Activated CD8-positive, alpha-beta T cell treated with anti-CD3 and anti-CD28 coated beads, Interleukin-2, amount 10 ng/mL, durations not matched to agents 7 days and 5 days (primary cell): ENCODE measurements at regions not wholly inside any gene's neighbourhood (a gene's known extent, or its start where the extent isn't known, plus 50 kb on each side); places are given as distances from the start of the nearest gene placed in this dataset.

Experiments
- ATAC-seq: fragments of 150-1000 bp; cut with Tn5 transposase; one replicate; pipeline ENCODE4 v1.10.0; 2021; ENCODE audit warnings: moderate library complexity
- CTCF ChIA-PET: fragments of 350-600 bp; sonication (Branson Sonifier 250); formaldehyde crosslinking; loops from one replicate; lab custom pipeline; 2021; ENCODE audit warnings: antibody characterized with exemption; lab: Charles Lee
- POLR2A ChIA-PET: fragments of 350-600 bp; sonication (Branson Sonifier 250); formaldehyde crosslinking; loops from one replicate; lab custom pipeline; 2021; ENCODE audit warnings: antibody characterized with exemption; lab: Charles Lee
- DNase-seq: peaks from one replicate; pipeline ENCODE4 v3.0.0-alpha.2; 2020
- H3K27ac Mint-ChIP-seq: one replicate; pipeline ENCODE4 v1.8.0; 2021; ENCODE audit warnings: mild to moderate bottlenecking, mixed read lengths
- H3K27me3 Mint-ChIP-seq: one replicate; pipeline ENCODE4 v1.8.0; 2021; ENCODE audit warnings: low read depth, mixed read lengths
- H3K36me3 Mint-ChIP-seq: one replicate; pipeline ENCODE4 v1.8.0; 2021; ENCODE audit warnings: low read depth, mixed read lengths
- H3K4me1 Mint-ChIP-seq: one replicate; pipeline ENCODE4 v1.8.0; 2021; ENCODE audit warnings: low read depth, mixed read lengths
- H3K4me3 Mint-ChIP-seq: one replicate; pipeline ENCODE4 v1.8.0; 2021; ENCODE audit warnings: mild to moderate bottlenecking, mixed read lengths
- H3K9me3 Mint-ChIP-seq: one replicate; pipeline ENCODE4 v1.8.0; 2022; ENCODE audit warnings: mixed read lengths; ENCODE audit not compliant: insufficient read depth

DNA sequence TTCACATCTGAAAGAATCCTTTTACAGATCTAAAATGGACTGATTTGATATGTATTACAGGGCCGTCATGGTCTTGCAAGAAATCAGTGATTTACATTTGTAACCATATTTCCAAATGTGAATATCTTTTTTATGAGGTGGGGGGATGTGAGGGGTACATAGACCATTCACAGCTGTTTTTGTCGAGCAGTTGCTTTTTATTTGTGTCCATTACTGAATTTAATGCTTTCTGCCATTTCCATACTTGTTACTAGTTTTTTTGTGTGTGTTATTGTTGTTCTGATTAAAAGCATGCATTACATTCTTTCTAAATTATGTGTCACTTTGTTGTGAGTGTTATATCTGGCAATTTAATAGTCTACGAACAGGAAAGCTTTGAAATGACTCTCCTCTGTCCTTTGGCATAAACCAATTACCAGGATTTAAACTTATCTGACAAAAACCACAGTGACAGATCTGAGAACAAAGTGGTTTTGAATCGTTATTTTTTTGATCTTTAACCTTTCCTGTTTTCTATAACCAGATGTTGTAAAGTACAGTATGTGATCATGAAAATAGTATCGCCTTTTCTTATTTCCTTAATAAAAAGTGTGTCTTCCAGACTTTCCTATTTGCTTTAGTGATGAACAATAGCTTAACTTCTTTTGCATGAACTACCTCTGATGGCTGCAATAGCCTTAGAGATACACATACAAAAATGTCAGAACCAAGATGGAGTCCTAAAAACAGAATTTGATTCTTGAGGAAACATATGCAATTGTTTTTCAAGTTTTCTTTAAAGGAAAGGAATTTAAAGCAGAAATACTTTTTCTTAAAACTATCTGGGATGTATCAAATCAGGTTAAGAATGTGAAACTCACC, 354.2 kb upstream of the ACVR2A start:
- ATAC-seq (no peak), DNase-seq (no peak)
- peaks cover 30% of the 10 kb centered on the region for H3K4me1 Mint-ChIP-seq
- H3K36me3 Mint-ChIP-seq: peaks cover 8% of the 10 kb centered on the region
- H3K4me3 Mint-ChIP-seq: peak overlapping the region; percentile 31
- ChIA-PET CTCF (no interaction called here), POLR2A (no interaction called here)
- H3K9me3 Mint-ChIP-seq: peaks cover 8% of the 10 kb centered on the region
- peak overlapping the region; percentile 62 for H3K27ac Mint-ChIP-seq
- peaks cover 2% of the 10 kb centered on the region for H3K27me3 Mint-ChIP-seq

DNA sequence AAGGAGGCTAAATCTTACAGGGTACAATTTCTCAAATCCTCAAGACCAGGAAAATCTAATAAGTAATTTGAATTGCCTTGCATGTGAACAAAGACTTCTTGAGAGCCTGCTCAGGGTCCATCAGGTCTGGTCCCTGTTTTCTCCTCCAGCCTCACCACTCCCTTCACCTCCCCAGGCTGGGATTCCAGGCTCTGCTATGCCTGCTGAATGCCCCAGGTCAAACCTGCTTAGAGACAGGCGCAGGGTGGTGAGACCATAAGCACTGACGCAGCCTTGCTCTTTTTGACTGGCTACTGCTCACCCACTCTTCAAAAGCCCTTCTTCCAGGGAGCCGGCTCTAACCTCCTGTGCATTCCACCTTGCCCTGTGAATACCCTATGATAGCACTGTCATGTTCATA, 356.4 kb upstream of the ACVR2A start:
- ChIA-PET POLR2A (no interaction called here), CTCF (no interaction called here)
- Mint-ChIP-seq H3K36me3 (peaks cover 6% of the 10 kb centered on the region), H3K4me3 (no peak overlapping the region), H3K9me3 (peaks cover 5% of the 10 kb centered on the region), H3K4me1 (peaks cover 30% of the 10 kb centered on the region), H3K27me3 (peaks cover 2% of the 10 kb centered on the region), H3K27ac (no peak overlapping the region)
- DNase-seq (no peak), ATAC-seq (no peak)

DNA sequence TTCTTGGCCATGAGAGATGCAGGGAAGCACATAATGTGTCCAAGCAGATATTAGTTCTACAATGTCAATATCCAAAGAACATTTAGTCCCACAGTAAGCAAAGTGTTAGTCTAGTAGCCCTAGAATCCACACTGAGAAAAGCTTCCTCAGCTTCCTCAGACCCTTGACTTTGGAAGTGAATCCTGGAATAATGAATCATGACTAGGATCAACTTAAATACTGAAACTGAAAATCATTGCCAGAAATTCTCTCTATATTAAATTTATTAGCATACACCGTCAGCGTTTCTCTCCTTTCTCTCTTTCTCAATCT, 356.9 kb upstream of the ACVR2A start:
- CTCF ChIA-PET: no interaction called here
- H3K36me3 Mint-ChIP-seq: peaks cover 6% of the 10 kb centered on the region
- POLR2A ChIA-PET: no interaction called here
- ATAC-seq (no peak), DNase-seq (no peak)
- H3K9me3 Mint-ChIP-seq: peaks cover 5% of the 10 kb centered on the region
- H3K4me1 Mint-ChIP-seq: peaks cover 32% of the 10 kb centered on the region
- H3K27ac Mint-ChIP-seq: no peak overlapping the region
- H3K4me3 Mint-ChIP-seq: no peak overlapping the region
- H3K27me3 Mint-ChIP-seq: peaks cover 2% of the 10 kb centered on the region

DNA sequence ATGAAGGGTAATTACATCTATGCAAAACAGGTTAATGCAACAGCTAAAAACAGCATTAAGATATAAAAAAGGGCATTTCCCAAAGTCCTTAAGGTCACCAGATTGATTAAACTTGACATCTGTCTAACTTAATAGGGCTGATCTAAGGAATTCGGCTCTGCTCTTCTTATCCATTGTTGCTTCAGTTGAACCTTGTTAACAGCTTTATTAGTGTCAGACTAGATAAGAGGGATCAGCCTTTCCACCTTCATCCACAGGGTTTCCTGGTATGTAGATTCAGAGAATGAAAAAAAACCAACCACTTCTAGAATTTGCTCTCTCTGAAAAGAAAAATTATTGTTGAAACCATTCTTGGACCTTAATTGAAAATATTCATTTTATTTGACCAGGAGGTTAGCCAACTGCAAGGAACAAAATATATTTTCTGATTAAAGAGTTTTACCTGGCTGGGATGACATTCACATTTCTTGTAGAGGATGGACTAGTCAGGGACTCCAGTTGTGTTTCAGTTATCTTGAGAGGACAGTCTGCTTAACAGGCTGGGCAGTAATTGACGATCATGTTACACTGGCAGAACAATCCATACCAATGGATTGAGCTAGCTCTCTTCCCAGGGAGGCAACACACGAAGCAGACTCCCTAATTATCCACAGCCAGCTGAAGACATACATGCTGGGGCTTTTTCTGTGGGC, 357.4 kb upstream of the ACVR2A start:
- H3K9me3 Mint-ChIP-seq: peaks cover 5% of the 10 kb centered on the region
- no peak for ATAC-seq
- H3K4me3 Mint-ChIP-seq: no peak overlapping the region
- DNase-seq: no peak
- H3K27ac Mint-ChIP-seq: no peak overlapping the region
- CTCF ChIA-PET: no interaction called here
- POLR2A ChIA-PET: no interaction called here
- peaks cover 32% of the 10 kb centered on the region for H3K4me1 Mint-ChIP-seq
- peaks cover 2% of the 10 kb centered on the region for H3K27me3 Mint-ChIP-seq
- peaks cover 6% of the 10 kb centered on the region for H3K36me3 Mint-ChIP-seq

DNA sequence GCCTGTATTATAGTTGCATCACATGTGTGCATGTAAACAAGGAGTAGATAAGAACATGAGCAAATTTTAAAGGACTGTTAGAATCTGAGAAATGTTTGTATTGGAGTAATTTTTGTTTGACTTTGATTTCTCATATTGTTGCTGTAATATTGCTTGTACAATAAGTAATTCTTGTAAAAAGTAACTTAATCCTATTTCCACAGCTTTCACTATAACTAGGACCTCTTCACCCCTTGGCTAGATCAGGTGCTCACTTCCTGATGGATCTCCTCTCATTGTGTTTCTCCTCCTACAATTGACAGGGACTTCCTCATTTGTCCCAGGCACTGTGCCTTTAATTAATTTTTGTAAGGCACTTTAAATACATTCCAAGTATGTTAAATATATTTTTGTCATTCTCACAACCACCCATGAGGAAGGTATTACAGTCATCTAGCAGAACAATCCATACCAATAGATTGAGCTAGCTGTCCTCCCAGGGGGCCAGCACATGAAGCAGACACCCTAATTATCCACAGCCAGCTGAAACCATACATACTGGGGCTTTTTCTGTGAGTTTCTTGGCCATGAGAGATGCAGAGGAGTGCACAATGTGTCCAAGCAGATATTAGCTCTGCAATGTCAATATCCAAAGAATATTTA, 359.5 kb upstream of the ACVR2A start:
- Mint-ChIP-seq H3K4me1 (peaks cover 16% of the 10 kb centered on the region), H3K27me3 (peaks cover 2% of the 10 kb centered on the region), H3K27ac (no peak overlapping the region), H3K4me3 (no peak overlapping the region), H3K9me3 (no peaks in the 10 kb centered on the region), H3K36me3 (peaks cover 2% of the 10 kb centered on the region)
- CTCF ChIA-PET: interaction anchor here (1.1 to 1.4 kb wide), 2 partner anchors 14 to 19 kb away, joined by 3 read pairs; no protein-coding TSS in a partner anchor
- DNase-seq (no peak), ATAC-seq (no peak)
- POLR2A ChIA-PET: no interaction called here

DNA sequence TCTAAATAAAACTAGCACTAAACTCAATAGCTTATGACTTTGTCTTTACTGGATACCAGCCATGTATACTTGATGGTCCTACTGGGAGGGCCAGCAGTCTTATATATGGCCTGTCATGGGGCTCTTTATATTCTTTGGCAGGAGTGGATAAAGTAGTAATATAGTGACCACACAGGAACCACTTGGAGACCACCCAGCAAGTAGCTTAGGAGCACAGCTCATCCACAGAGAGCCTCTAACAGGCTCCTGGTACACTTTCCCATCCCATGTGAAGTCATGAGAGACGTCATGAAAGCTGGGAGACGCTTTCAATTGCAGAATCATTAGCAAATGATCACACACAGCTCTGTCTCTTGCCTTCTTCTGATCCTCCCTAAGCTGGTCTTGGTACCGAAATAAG, 360.9 kb upstream of the ACVR2A start:
- H3K36me3 Mint-ChIP-seq: no peaks in the 10 kb centered on the region
- H3K27ac Mint-ChIP-seq: no peak overlapping the region
- ChIA-PET POLR2A (interaction anchor here (0.6 kb wide), 1 partner anchor 153 kb away, joined by 3 read pairs; no protein-coding TSS in a partner anchor), CTCF (interaction anchor here (1.3 to 2.0 kb wide), 2 partner anchors 10 to 16 kb away, joined by 4 read pairs; no protein-coding TSS in a partner anchor)
- H3K27me3 Mint-ChIP-seq: peaks cover 2% of the 10 kb centered on the region
- ATAC-seq: no peak
- H3K4me3 Mint-ChIP-seq: no peak overlapping the region
- H3K9me3 Mint-ChIP-seq: no peaks in the 10 kb centered on the region
- no peak for DNase-seq
- H3K4me1 Mint-ChIP-seq: peaks cover 8% of the 10 kb centered on the region

DNA sequence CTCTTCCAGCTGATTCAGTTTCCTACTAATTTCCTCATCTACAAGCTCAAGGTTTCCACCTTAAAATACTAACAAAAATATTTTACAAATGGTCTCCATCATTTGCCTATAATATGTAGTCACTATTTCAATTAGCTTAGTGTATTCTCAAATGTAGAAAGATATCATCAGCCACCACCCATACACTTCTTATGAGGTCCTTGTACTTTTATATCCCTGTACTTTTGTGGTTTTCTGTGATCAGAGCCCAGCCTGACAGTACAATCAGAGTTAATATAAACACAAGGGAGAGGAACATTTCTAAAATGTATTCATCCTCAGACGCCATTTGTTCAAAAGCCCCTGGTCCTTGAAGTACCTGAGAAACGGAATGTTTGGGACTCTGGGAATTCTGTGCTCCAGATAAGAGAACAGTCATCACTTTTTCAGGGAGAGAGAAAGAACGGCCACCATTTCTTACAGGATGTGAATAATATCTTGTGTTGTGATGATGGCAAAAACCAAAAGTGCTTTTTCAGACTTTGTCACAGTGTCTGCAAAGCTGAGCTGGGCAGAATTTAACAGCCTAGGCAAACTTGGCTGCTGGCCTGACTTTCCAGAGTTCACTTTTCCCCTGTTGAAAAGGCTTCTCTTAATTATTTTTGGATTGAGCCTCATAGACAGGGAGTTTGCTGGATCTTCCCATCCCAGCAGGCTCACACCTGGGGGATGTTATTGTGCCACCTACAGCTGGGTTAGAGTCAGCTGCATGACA, 361.7 kb upstream of the ACVR2A start:
- H3K36me3 Mint-ChIP-seq: no peaks in the 10 kb centered on the region
- peaks cover 8% of the 10 kb centered on the region for H3K4me1 Mint-ChIP-seq
- CTCF ChIA-PET: interaction anchor here (1.3 to 2.0 kb wide), 2 partner anchors 11 to 17 kb away, joined by 4 read pairs; no protein-coding TSS in a partner anchor
- H3K27me3 Mint-ChIP-seq: no peaks in the 10 kb centered on the region
- H3K4me3 Mint-ChIP-seq: no peak overlapping the region
- POLR2A ChIA-PET: no interaction called here
- no peaks in the 10 kb centered on the region for H3K9me3 Mint-ChIP-seq
- ATAC-seq (no peak), DNase-seq (no peak)
- no peak overlapping the region for H3K27ac Mint-ChIP-seq

DNA sequence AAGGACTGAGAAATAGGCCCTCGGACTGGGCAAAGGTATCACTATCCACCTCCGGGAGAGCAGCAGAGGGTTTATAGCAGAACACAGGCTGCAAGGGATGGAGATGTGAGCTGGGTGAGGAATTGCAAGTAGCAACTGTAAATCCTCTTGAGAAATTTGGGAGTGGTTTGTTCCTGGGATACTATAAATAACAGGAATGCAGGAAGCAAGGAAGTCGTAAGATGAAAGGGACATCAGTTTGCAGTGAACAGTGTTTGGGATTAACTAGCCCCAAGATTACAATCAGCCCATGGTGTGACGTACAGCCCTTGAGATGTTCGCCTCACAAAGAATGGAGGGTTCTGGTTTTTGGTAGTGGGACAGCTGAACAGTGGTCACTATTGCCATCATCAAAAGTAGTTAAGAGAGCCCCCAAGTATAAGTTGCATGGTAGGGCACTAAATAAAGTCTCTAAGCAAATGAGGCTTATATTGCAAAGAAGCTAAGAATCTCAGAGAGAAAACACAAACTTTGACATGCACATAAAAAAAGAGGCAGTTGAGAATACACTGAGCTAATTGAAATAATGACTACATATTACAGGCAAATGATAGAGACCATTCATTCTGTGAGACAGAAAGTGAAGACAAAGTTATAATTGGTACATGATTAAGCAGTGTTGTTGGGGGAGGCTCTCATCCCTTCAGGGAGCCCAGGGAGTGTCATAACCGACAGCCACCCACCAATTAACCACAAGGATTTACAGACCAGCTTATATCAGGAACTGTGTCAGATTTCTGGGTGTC, 362.5 kb upstream of the ACVR2A start:
- Mint-ChIP-seq H3K4me1 (peaks cover 5% of the 10 kb centered on the region), H3K4me3 (no peak overlapping the region), H3K27ac (no peak overlapping the region), H3K36me3 (no peaks in the 10 kb centered on the region), H3K9me3 (no peaks in the 10 kb centered on the region), H3K27me3 (no peaks in the 10 kb centered on the region)
- DNase-seq (no peak), ATAC-seq (no peak)
- ChIA-PET CTCF (interaction anchor here (2.0 kb wide), 1 partner anchor 18 kb away, joined by 4 read pairs; no protein-coding TSS in a partner anchor), POLR2A (no interaction called here)

DNA sequence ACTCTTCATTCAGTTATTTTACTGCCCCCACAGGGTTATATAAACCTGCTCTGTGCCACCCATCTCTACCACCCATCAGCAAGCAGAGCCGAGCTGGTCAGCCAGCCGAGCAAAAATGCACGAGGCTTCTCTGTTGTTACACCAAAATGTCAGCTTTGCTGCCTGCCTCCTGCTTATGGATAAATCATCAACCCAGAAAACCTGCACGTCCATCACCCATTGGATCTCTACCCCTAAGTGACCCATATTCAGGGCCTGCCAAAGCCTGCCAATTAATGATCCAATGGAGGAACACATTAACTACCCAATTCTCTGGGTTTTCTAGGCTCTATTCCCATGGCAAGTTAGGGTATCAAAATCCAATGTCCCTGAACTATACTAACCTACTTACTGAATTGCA, 365.5 kb upstream of the ACVR2A start:
- no peak overlapping the region for H3K4me3 Mint-ChIP-seq
- no peak for DNase-seq
- CTCF ChIA-PET: interaction anchor here (1.2 kb wide), 1 partner anchor 11 kb away, joined by 3 read pairs; no protein-coding TSS in a partner anchor
- H3K4me1 Mint-ChIP-seq: peaks cover 3% of the 10 kb centered on the region
- peaks cover 9% of the 10 kb centered on the region for H3K27me3 Mint-ChIP-seq
- no peak overlapping the region for H3K27ac Mint-ChIP-seq
- H3K36me3 Mint-ChIP-seq: no peaks in the 10 kb centered on the region
- POLR2A ChIA-PET: no interaction called here
- no peaks in the 10 kb centered on the region for H3K9me3 Mint-ChIP-seq
- no peak for ATAC-seq

DNA sequence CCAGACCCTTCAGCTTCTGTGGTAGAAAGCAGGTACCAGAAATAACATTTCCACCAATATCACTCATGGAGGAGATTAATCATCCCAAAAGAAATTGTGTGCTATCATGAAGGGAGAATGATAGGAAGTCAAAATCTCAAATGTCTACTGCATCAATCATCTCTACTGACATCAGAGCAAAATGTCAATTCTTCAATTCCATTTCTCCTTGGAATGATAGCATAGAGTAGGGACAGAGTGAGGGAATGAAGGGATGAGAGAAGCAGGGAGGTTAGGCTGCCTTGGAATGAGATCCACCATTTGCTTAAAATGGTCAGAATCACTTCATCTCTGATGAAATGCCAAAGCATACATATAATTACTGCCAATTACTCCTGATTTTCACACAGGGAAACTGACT, 371.8 kb upstream of the ACVR2A start:
- no peaks in the 10 kb centered on the region for H3K4me1 Mint-ChIP-seq
- H3K27ac Mint-ChIP-seq: no peak overlapping the region
- no peaks in the 10 kb centered on the region for H3K9me3 Mint-ChIP-seq
- no peaks in the 10 kb centered on the region for H3K36me3 Mint-ChIP-seq
- ATAC-seq (no peak), DNase-seq (no peak)
- POLR2A ChIA-PET: no interaction called here
- CTCF ChIA-PET: no interaction called here
- peaks cover 9% of the 10 kb centered on the region for H3K27me3 Mint-ChIP-seq
- no peak overlapping the region for H3K4me3 Mint-ChIP-seq

DNA sequence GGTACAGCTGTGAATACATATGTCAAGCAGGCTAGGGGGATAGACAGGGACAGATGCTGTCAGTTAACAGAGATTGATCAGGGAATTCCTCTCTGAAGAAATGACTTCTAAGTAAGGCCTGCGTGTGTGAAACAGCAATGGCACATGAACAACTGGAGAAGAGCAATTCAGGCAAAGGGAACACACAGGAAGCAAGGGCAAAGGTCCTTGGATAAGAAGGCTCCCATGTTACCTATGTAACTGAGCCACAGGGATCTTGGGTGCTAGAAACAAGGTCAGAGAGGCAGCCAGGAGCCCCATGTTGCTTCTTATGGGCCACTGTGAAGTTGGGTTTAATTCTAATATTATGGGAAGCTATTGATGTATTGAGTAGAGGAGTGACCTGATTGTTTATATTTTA, 373.7 kb upstream of the ACVR2A start:
- DNase-seq (no peak), ATAC-seq (no peak)
- no peaks in the 10 kb centered on the region for H3K36me3 Mint-ChIP-seq
- peaks cover 9% of the 10 kb centered on the region for H3K27me3 Mint-ChIP-seq
- H3K27ac Mint-ChIP-seq: no peak overlapping the region
- POLR2A ChIA-PET: no interaction called here
- H3K9me3 Mint-ChIP-seq: no peaks in the 10 kb centered on the region
- no peak overlapping the region for H3K4me3 Mint-ChIP-seq
- no peaks in the 10 kb centered on the region for H3K4me1 Mint-ChIP-seq
- CTCF ChIA-PET: interaction anchor here (1.2 kb wide), 1 partner anchor 15 kb away, joined by 3 read pairs; no protein-coding TSS in a partner anchor
